Epidermal melanocyte (primary cell): ENCODE measurements at regions not wholly inside any gene's neighbourhood (a gene's known extent, or its start where the extent isn't known, plus 50 kb on each side); places are given as distances from the start of the nearest gene placed in this dataset.
"Not testable (repeated sequence)": the region's sequence is repeated elsewhere in the genome, so short reads cannot be mapped to it uniquely, and the experiment has no call there.

Source experiments
- DNase-seq: peaks from one replicate; pipeline ENCODE4 v3.0.0; 2011; ENCODE audit warnings: low spot score; ENCODE audit not compliant: insufficient read length

DNA sequence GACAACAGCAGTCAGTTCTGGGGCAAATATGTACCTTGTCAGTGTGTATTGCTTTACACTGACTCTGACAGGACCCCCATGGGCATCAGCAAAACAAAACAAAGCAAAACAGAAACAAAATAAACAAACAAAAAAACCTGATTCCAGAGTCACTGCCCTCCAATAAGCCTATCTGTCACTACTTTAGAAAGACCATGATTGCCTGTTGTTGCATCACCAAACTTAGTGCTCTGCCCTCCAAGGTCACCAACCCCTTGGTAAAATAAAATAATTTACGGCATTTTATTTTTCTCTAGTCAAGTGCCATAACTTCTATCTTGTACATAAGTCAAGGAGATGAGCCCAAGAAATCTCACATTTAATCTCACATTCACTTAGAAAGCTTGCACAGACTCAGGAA is 120.9 kb upstream of the ADAMTS3 start:
- no peak for DNase-seq

DNA sequence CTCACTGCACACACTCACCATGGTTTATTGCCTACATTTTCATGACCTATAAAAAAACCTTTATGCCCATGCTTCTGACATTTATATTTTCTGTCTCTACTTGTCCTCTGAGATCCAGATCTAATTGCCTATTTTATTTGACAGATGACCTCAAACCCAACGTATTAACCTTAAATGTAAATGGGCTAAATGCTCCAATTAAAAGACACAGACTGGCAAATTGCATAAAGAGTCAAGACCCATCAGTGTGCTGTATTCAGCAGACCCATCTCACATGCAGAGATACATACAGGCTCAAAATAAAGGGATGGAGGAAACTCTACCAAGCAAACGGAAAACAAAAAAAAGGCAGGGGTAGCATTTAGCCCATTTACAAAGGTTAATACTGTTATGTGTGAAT is 117.4 kb upstream of the ADAMTS3 start:
- DNase-seq = not testable (repeated sequence)

DNA sequence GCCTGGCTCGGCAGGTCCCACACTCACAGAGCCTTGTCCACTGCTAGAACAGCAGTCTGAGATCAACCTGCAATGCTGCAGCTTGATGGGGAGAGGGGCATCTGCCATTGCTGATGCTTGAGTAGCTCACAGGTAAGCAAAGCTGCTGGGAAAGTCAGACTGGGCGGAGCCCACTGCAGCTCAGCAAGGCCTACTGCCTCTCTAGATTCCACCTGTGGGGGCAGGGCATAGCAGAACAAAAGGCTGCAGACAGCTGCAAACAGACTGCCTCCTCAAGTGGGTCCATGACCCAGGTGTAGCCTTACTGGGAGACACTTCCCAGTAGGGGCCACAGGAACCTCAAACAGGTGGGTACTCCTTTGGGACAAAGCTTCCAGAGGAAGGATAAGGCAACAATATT is 110.6 kb upstream of the ADAMTS3 start:
- no peak for DNase-seq

DNA sequence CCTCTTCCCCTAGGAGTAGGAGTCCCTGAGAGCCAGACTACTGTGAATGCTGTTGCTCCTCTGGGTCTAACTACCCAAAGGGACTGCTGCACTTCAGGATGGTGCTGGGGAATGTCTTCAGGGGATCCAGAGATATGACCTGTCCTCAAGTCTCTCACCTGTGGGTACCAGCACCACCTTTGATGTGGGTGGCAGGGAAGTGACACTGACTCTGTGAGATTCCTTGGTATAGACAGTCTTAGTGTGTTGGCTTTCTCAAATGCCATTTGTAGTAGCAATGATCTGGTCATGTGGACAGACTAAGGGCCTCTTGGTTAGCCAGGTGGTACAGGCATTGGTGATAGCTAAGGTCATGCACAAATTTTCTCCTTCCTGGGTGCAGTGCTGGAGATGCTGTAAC is 108.9 kb upstream of the ADAMTS3 start:
- DNase-seq = no peak

DNA sequence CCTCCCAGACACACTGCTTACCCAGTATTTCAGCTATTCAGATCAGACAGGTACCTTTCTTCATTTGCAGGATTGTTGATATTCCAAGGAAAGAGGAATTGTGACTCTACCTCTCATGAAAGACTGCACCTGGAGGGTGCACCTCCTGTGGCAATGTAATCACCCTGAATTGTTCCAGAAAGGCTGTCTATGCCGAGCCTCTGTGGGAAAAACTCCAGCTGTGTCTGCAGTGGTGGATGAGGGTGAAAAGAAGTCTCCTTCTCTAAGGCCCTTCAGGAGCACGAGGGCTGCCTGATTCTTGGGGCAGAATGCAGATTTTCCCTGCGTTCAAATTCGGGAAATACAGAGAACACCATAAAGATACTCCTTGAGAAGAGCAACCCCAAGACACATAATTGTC is 108.2 kb upstream of the ADAMTS3 start:
- DNase-seq = no peak

DNA sequence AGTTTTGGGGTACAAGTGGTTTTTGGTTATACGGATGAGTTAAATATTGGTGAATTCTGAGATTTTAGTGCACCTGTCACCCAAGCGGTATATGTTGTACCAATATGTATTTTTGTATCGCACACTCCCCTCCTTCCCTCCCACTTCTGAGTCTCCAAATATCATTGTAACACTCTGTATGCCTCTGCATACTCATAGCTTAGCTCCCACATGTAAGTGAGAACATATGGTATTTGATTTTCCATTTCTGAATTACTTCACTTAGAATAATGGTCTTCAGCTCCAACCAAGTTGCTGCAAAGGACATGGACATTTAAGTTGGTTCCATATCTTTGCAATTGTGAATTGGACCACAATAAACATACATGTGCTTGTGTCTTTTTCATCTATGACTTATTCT is 103.0 kb upstream of the ADAMTS3 start:
- DNase-seq = no peak

DNA sequence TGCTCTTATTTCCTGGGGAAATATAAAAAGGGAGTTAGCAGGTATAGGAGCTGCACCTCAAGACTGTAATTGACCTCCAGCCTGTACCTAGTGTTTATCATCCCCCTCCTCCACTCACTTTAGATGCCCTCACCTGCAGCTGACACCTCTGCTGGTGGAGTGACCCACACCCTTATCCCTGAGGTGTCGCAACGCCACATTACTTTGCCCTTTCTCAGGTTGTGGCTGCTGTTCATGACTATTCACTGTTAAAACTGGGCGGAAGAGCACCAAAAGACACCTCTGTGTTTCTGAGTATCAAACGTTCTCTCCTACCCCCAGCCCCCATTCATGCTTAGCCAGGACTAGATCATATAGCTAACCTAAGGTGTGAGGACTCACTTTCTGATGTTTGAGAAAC is 101.5 kb upstream of the ADAMTS3 start:
- DNase-seq = no peak

DNA sequence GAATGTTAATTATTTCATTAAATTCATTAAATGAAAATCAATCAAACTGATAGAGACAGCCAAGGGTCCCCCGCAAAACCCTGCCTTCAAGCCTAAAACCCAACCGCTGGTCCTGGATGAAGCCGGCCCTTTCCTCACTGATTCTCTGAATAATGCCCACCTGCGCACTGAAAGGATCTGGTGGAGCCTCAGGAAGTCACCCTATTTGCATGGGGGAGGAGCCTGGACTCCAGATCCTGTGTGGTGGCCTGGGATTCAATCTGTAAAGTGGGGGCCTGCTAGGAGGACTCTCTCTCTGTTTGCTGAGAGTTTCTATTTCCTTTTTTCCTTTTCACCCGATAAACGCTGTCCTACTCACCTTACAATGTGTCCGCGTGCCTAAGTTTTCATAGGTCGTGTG is 97.9 kb upstream of the ADAMTS3 start:
- DNase-seq = no peak

DNA sequence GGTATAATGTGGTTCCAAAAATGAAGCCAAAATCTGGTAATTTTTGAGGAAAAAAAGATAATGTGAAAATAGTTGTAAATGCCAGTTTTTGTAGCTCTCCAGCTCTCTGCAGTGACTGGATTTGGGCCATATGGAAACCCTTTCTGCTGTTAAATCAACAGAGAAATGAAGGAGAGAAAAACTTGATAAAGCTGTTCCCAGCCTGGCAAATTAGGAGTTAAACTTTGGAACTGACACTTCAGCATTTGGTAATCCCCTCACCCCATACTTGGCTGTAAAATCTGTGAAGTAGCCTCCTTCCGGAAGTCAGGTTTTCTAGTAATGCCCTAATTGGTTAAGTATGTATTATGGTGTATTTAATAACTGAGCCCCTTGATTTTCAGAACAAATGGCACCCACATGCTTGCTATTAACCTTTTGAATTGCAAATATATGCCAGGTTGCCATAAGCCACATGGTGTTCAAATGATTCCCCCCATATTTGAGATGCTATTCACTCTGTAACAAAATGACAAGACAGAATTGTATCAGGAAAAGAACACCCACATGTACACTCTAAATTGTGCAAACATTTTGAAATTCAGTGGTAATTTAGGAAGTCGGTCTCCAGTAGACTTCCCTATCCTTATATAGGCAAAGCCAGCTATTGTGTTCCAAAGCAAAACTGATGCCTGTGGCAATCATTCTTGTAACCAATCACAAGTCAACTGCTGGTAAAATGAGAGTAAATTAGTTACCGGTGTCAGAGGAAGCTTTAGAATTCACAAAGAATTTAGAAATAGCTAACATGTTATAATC is 96.3 kb upstream of the ADAMTS3 start:
- no peak for DNase-seq

DNA sequence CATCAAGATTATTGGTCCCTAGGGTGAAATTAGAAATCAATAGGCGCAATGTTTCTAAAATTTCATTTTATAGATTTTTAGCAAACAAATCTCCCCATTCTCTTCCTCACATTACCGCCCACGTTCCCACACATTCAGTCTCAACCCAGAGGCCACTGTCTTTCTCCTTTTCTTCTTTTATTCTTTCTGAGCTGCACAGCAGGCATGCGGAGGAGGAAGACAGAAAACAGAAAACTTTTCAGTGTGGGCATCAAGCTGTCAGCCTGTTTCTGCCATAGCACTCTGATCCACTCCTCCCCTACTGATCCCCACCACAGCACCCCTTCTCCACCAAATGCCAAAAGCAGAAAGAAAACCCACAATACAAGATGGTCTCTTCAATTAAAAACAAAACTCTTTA is 94.8 kb upstream of the ADAMTS3 start:
- DNase-seq = no peak

DNA sequence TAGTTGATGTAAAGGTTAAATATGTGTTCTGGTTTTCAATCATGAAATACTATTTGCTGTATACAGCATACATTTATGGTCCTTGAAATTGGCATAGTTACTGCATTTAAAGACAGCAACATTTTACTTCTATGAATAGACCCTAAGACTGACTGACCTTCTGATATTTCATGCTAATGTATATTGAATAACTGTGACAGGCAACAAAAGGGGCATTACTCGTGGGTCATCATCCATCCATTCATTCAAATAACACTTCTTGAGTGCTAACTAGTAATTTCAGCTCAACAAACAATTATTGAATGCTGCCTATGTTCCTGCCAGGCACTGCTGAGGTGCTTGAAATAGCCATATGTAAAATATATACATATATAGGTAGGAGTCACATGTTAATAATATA is 92.8 kb upstream of the ADAMTS3 start:
- no peak for DNase-seq

DNA sequence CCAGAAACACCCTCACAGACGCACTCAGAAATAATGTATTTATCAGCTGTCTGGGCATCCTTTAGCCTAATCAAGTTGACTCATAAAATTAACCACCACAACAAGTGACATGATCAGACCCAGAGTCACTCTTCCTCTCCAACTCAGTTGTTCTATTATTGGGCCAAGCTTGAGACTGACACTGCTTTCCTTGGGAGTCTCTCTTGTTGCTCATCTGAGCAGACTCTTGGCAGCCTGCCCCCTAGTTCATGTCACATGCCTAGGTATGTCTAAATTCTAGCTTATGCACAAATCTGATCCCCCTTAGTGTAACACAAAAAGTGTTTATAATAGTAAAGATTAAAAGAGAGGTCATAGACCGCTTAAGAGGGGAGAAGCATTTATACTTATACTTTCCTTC is 72.6 kb upstream of the ADAMTS3 start:
- DNase-seq = no peak

DNA sequence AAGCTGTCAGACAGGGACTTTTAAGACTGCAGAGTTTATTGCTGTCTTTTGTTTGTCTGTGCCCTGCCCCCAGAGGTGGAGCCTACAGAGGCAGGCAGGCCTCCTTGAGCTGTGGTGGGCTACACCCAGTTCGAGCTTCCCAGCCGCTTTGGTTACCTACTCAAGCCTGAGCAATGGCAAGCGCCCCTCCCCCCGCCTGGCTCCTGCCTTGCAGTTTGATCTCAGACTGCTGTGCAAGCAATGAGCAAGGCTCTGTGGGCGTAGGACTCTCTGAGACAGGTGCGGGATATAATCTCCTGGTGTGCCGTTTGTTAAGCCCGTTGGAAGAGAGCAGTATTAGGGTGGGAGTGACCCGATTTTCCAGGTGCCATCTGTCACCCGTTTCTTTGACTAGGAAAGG is 67.8 kb upstream of the ADAMTS3 start:
- not testable (repeated sequence) for DNase-seq

DNA sequence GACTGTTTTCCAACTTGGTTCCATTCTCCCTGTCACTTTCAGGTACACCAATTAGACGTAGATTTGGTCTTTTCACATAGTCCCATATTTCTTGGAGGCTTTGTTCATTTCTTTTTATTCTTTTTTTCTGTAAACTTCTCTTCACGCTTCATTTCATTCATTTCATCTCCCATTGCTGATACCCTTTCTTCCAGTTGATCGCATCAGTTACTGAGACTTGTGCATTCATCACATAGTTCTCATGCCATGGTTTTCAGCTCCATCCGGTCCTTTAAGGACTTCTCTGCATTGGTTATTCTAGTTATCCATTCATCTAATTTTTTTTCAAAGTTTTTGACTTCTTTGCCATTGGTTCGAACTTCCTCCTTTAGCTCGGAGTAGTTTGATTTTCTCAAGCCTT is 66.9 kb upstream of the ADAMTS3 start:
- not testable (repeated sequence) for DNase-seq

DNA sequence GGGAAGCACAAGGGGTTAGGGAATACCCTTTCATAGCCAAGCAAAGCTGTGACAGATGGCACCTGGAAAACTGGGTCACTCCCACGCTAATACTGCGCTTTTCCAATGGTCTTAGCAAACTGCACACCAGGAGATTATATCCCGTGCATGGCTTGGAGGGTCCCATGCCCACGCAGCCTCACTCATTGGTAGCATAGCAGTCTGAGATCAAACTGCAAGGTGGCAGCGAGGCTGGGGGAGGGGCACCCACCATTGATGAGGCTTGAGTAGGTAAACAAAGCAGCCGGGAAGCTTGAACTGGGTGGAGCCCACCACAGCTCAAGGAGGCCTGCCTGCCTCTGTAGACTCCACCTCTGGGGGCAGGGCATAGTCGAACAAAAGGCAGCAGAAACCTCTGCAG is 63.2 kb upstream of the ADAMTS3 start:
- DNase-seq = not testable (repeated sequence)

DNA sequence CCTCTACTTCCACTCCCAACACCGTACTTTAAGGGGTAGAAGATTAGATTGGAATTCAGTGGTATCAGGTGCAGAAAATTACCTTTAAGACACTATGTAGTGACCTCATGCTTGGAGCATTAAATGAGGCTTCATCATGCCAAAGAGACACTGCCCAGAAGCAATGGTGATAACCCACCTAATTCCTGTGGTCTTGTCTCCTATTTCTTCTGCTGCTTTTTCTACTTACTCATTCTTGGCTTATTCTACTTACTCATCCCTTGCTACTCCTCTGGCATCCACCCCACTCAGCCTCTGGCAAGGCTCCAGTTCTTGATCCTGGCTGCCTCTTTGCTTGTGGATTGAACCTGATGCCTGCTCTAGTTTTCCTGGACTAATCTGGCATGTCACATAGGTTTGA is 62.3 kb upstream of the ADAMTS3 start:
- DNase-seq = peak; percentile 53

DNA sequence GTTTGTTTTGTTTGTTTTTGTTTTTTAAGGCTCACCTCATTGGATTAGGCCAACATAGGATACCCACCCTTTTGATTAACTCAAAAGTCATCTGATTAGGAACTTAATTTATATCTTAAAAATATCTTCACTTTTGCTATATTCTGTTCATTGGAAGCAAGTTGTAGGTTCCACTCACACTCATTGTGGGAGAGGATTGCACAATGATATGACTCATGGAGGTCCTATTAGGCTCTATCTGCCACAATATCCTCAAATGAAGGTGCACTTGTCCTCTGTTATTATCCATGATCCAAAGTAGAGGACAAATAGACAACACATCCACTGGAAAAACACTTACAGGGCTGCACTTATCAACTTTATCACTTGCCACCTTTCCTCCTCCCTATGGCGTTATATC is 60.5 kb upstream of the ADAMTS3 start:
- no peak for DNase-seq

DNA sequence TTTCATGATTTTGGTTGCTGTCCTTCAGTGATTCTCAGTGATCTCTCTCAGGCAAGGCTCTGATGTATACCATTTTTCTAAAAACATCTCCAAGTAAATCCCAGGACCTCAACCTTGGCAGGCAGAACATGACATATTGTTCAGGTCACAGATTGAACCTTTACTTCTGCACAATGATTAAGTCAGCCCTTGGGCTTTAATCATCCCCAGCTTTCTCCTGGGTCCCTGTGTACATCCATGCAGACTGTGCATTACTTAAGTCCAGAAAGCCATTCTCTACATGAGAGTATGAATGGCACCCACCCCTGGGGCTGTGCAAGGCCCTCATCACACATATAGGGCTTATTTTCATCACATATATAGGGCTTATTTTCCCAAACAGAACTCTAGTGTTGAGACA is 58.7 kb upstream of the ADAMTS3 start:
- DNase-seq = no peak
